ENCODE measurements at regions not wholly inside any gene's neighbourhood (a gene's known extent, or its start where the extent isn't known, plus 50 kb on each side); places are given as distances from the start of the nearest gene placed in this dataset.

- TF ChIP-seq CTCF (conservative IDR thresholded peaks at IDR 0.05; ENCODE audit: low read length), result no peak
- no peak for TF ChIP-seq EZH2phosphoT487 (IDR thresholded peaks at IDR 0.05; ENCODE audit: borderline replicate concordance)
Observed at GRCh38 chr6:28747631-28748157, 176.1 kb downstream of the TRIM27 start.
